Spleen (tissue), 11 donors: ENCODE measurements at regions not wholly inside any gene's neighbourhood (a gene's known extent, or its start where the extent isn't known, plus 50 kb on each side); places are given as distances from the start of the nearest gene placed in this dataset.

ENCODE experiments used
- DNase-seq: peaks from one replicate; pipeline ENCODE4 v3.0.0-alpha.2; 2020
- H3K27ac ChIP-seq, 8 donors: fragments of 200-600 bp; sonication (generic) in 7 of 8; 1 replicate in 4 of 8; 2 replicates in 4 of 8; pipeline versions ENCODE4 v1.5.0 to v1.8.0; 2016 to 2021; ENCODE audit warnings: inconsistent platforms in 4 of 8, mild to moderate bottlenecking in 4 of 8, moderate library complexity in 1 of 8
- H3K27me3 ChIP-seq, 7 donors: fragments of 200-600 bp; sonication (generic) in 6 of 7; replicated peaks in 1 of 7; 1 replicate in 4 of 7; 2 replicates in 3 of 7; pipeline versions ENCODE4 v1.5.0 to v1.8.0; 2016 to 2021; ENCODE audit warnings: inconsistent platforms in 3 of 7, mild to moderate bottlenecking in 1 of 7
- H3K36me3 ChIP-seq, 6 donors: fragments of 200-600 bp; sonication (generic) in 5 of 6; 1 replicate in 4 of 6; 2 replicates in 2 of 6; pipeline versions ENCODE4 v1.5.0 to v1.8.0; 2016 to 2021; ENCODE audit warnings: inconsistent platforms in 2 of 6
- H3K4me1 ChIP-seq, 6 donors: fragments of 200-600 bp; sonication (generic) in 5 of 6; 1 replicate in 3 of 6; 2 replicates in 3 of 6; pipeline versions ENCODE4 v1.5.0 to v1.8.0; 2016 to 2021; ENCODE audit warnings: inconsistent platforms in 3 of 6
- H3K4me3 ChIP-seq, 8 donors: fragments of 200-600 bp; sonication (generic) in 7 of 8; 1 replicate in 4 of 8; 2 replicates in 4 of 8; pipeline versions ENCODE4 v1.5.0 to v1.8.0; 2016 to 2021; ENCODE audit warnings: inconsistent platforms in 4 of 8, mild to moderate bottlenecking in 4 of 8, moderate library complexity in 2 of 8
- H3K9me3 ChIP-seq, 8 donors: fragments of 200-600 bp; sonication (generic) in 7 of 8; 1 replicate in 4 of 8; 2 replicates in 4 of 8; pipeline versions ENCODE4 v1.5.0 to v1.8.0; 2016 to 2021; ENCODE audit warnings: inconsistent platforms in 4 of 8
- POLR2A ChIP-seq, 3 donors: fragments of 450-650 bp; IDR thresholded peaks; one replicate each; pipeline ENCODE4 v1.5.1; 2017; ENCODE audit warnings: antibody characterized with exemption in 3 of 3, mild to moderate bottlenecking in 1 of 3
- POLR2AphosphoS5 ChIP-seq, 3 donors: sonication (generic); formaldehyde crosslinking; IDR thresholded peaks; one replicate each; pipeline ENCODE4 v1.5.1; 2017; ENCODE audit warnings: antibody characterized with exemption in 3 of 3
- WGBS, 5 donors: extraction: QIAGEN DNeasy Blood & Tissue Kit in 3 of 5; methylation state at CpG; one replicate each; pipeline versions ENCODE4 v1.1.5 to v1.1.7; 2013 to 2018; 5-methylcytosine and 5-hydroxymethylcytosine counted together
- intact Hi-C: fragments of 100-400 bp; cut with DNase I; formaldehyde crosslinking; loops from one replicate; pipeline ENCODE4 v1.15.0; 2023; ENCODE audit warnings: low total_unique reads
- TF ChIP-seq, protein P1 (sequence below), 11 experiments: fragments of 200-600 bp in 7 of 11; fragments of 450-650 bp in 4 of 11; sonication (generic) in 4 of 11; IDR thresholded peaks in 8 of 11; conservative IDR thresholded peaks in 3 of 11; 1 replicate in 7 of 11; 2 replicates in 4 of 11; pipeline versions ENCODE4 v1.4.0 to v1.8.0; 2016 to 2021; ENCODE audit warnings: antibody characterized with exemption in 11 of 11, inconsistent platforms in 4 of 11, mild to moderate bottlenecking in 1 of 11
- donor health status: healthy with polysubstance abuse.
- donor health status: DM: no; HTN: no; CAD: no; lungs with moderate emphysema.
- donor health status: DM: no; HTN: no; CAD: no.
- donor health status: Bipolar disorder and iron deficiency.
- donor health status: healthy.
- donor health status: DM: no; HTN: no; CAD: no.
- donor health status: DM: yes; HTN: yes; CAD: no.

DNA sequence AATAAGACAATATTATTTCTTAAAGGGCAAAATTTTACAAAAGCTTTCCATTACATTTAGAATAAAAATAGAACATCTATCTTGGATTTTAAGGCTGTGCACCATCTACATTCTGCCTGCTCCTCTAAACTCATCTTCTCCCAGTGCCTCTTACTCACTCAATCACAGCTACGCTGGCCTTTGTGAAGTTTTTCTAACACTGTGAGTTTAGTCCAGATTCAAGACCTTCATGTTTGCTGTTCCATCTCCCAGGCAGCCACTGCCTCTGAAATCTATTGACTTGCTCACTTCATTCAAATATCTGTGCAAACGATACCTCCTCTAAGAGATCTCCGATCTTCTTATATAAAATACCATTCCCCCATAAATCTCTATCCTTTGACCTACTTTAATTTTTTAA lies 673.4 kb upstream of the KIF2B start:
- WGBS, 5 donors = 79 to 95% (median 84%) methylated on average over 3 of the region's 3 CpGs
- intact Hi-C loops = no loop called here

DNA sequence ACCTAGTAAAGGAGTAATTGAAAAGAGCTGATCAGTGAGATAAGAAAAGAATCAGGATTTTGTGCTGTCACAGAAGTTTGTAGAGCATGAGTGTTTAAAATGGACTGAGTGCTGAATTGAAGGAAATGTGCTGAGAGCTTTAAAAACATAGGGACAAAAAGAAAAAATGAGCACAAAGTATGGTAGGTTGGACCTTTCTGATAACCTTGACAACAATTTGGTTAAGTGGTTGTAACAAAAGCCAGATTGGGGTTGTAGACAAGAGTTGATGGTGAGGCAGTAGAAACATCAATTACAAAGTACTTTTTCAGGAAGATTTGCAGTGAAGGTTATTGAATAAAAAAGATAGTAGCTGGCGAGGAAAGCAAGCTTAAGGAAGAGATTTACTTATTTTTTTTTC lies 674.7 kb upstream of the KIF2B start:
- Histone ChIP-seq H3K27me3 (no peaks in the 10 kb centered on the region), H3K27ac (no peak overlapping the region), H3K4me1 (no peaks in the 10 kb centered on the region), H3K36me3 (no peaks in the 10 kb centered on the region), H3K4me3 (no peak overlapping the region), H3K9me3 (no peaks in the 10 kb centered on the region)
- intact Hi-C loops = no loop called here
- 47 to 65% (median 57%) methylated on average over 1 of the region's 1 CpG for WGBS, 5 donors
- TF ChIP-seq POLR2AphosphoS5 (IDR thresholded peaks at IDR 0.05) (no peak), POLR2A (IDR thresholded peaks at IDR 0.05) (no peak)
- TF ChIP-seq, protein P1, sequence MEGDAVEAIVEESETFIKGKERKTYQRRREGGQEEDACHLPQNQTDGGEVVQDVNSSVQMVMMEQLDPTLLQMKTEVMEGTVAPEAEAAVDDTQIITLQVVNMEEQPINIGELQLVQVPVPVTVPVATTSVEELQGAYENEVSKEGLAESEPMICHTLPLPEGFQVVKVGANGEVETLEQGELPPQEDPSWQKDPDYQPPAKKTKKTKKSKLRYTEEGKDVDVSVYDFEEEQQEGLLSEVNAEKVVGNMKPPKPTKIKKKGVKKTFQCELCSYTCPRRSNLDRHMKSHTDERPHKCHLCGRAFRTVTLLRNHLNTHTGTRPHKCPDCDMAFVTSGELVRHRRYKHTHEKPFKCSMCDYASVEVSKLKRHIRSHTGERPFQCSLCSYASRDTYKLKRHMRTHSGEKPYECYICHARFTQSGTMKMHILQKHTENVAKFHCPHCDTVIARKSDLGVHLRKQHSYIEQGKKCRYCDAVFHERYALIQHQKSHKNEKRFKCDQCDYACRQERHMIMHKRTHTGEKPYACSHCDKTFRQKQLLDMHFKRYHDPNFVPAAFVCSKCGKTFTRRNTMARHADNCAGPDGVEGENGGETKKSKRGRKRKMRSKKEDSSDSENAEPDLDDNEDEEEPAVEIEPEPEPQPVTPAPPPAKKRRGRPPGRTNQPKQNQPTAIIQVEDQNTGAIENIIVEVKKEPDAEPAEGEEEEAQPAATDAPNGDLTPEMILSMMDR (IDR thresholded peaks at IDR 0.05 in 8 of 11, conservative IDR thresholded peaks at IDR 0.05 in 3 of 11) = no peak
- no peak for DNase-seq

More for the DNA sequence above, 673.4 kb upstream of the KIF2B start:
- Histone ChIP-seq H3K4me3 (no peak overlapping the region), H3K36me3 (no peaks in the 10 kb centered on the region), H3K27ac (no peak overlapping the region), H3K4me1 (no peaks in the 10 kb centered on the region), H3K27me3 (no peaks in the 10 kb centered on the region), H3K9me3 (no peaks in the 10 kb centered on the region)
- TF ChIP-seq, protein P1 (IDR thresholded peaks at IDR 0.05 in 8 of 11, conservative IDR thresholded peaks at IDR 0.05 in 3 of 11) = no peak
- TF ChIP-seq POLR2AphosphoS5 (IDR thresholded peaks at IDR 0.05) (no peak), POLR2A (IDR thresholded peaks at IDR 0.05) (no peak)
- DNase-seq = no peak

DNA sequence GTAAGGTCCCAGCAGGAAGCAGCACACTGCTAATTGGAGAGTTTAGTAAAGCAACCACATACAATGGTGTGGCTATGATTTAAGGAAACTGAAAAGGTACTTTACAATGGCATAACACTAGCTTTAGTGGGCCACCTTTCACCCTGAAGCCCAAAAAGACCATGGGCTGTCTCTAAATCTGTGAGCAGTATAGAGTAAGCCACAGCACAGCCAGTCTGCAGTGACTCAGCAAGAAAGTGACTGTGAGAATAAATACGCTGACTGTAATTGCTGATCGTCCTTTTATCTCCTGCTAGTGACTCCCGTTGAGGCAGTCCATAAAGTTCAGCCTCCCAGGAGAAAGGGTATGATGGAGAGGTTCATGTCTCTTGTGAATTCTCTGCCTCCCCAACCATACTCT lies 679.8 kb upstream of the KIF2B start:
- 26 to 38% (median 31%) methylated on average over 3 of the region's 3 CpGs for WGBS, 5 donors
- intact Hi-C loops = no loop called here
- DNase-seq = no peak
- TF ChIP-seq, protein P1 (IDR thresholded peaks at IDR 0.05 in 8 of 11, conservative IDR thresholded peaks at IDR 0.05 in 3 of 11) = no peak
- TF ChIP-seq POLR2A (IDR thresholded peaks at IDR 0.05) (no peak), POLR2AphosphoS5 (IDR thresholded peaks at IDR 0.05) (no peak)
- Histone ChIP-seq H3K4me1 (no peaks in the 10 kb centered on the region), H3K27ac (no peak overlapping the region), H3K4me3 (no peak overlapping the region), H3K27me3 (no peaks in the 10 kb centered on the region), H3K9me3 (no peaks in the 10 kb centered on the region), H3K36me3 (no peaks in the 10 kb centered on the region)

DNA sequence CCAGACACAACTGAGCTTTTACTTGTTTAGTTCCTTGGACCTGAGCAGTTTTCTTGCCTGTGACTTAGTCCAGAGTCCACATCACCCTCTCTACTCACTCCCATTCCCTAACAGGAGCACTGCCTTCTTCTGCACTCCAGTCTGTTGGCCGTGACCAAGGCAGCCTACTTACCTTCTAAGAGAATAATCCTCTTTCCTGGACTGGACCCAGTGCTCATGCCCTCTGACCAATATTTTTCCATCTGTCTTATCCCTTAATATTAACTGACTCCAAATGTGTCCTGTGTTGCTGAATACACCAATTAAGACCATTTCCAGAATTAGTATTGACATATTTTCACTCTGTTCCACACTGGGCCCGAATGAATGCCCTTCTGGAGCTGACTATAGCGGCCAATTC lies 681.0 kb upstream of the KIF2B start:
- TF ChIP-seq, protein P1 (IDR thresholded peaks at IDR 0.05 in 8 of 11, conservative IDR thresholded peaks at IDR 0.05 in 3 of 11) = no peak
- TF ChIP-seq POLR2AphosphoS5 (IDR thresholded peaks at IDR 0.05) (no peak), POLR2A (IDR thresholded peaks at IDR 0.05) (no peak)
- WGBS, 5 donors = 77 to 82% (median 79%) methylated on average over 3 of the region's 3 CpGs
- no peaks in the 10 kb centered on the region for H3K36me3 ChIP-seq

More for the DNA sequence above, 681.0 kb upstream of the KIF2B start:
- H3K4me3 ChIP-seq = no peak overlapping the region
- H3K27ac ChIP-seq = no peak overlapping the region
- H3K27me3 ChIP-seq = no peaks in the 10 kb centered on the region
- H3K9me3 ChIP-seq = no peaks in the 10 kb centered on the region
- DNase-seq = no peak
- H3K4me1 ChIP-seq = no peaks in the 10 kb centered on the region
- intact Hi-C loops = no loop called here
